GM21619 (cell line): ENCODE measurements at regions not wholly inside any gene's neighbourhood (a gene's known extent, or its start where the extent isn't known, plus 50 kb on each side); places are given as distances from the start of the nearest gene placed in this dataset.

Source experiments
- ATAC-seq: cut with Tn5 transposase; IDR thresholded peaks from one replicate; pipeline ENCODE4 v1.9.1; 2021; ENCODE audit not compliant: unreplicated experiment

DNA sequence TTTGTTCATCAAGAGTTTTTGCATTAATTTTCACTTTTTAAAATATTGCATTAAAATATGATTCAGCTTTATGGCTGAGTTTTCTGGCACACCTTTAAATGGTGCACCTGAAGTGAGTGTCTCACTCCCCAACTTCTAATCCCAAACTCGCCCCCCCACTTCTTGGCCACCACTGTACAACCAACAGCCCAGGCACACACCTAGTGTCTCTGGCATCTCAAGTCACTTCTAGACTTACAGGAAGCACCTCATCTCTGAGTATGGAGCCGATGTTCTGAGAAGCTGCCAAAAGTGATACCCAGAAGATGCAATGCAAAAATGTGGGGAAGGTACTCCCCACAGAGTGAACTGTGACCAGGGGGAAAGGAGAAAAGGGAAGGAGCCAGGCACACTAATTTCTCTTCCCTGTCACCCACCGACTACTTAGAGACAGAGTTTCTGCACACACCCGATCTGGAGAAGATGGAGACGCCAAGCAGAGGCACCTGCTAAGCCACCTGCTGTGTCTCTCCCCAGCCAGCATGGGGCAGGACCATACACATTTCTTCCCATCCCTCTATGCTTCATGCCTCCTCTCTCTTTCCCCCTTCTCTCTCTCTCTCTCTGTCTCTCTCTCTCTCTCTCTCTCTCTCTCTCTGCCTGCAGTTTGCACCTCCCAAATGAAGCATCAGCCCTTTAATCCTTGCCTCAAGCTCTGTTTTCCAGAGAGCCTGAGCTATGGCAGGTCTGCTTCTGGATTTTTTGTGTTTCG lies 155.3 kb upstream of the ZNF507 start:
- no peak for ATAC-seq

DNA sequence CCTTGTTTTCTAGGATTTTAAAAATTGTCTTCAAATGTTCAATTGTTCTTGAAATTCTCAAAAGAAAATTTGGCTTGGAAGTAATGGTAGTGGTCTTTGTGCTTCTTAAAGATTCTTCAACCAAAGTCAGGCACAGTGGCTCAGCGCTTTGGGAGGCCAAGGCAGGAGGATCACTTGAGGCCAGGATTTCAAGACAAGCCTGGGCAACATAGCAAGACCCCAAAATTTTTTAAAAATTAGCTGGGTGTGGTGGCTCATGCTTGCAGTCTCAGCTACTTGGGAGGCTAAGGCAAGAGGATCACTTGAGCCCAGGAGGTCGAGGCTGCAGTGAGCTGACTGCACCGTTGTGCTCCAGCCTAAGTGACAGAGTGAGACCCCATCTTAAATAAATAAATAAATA lies 153.5 kb upstream of the ZNF507 start:
- ATAC-seq, result no peak

DNA sequence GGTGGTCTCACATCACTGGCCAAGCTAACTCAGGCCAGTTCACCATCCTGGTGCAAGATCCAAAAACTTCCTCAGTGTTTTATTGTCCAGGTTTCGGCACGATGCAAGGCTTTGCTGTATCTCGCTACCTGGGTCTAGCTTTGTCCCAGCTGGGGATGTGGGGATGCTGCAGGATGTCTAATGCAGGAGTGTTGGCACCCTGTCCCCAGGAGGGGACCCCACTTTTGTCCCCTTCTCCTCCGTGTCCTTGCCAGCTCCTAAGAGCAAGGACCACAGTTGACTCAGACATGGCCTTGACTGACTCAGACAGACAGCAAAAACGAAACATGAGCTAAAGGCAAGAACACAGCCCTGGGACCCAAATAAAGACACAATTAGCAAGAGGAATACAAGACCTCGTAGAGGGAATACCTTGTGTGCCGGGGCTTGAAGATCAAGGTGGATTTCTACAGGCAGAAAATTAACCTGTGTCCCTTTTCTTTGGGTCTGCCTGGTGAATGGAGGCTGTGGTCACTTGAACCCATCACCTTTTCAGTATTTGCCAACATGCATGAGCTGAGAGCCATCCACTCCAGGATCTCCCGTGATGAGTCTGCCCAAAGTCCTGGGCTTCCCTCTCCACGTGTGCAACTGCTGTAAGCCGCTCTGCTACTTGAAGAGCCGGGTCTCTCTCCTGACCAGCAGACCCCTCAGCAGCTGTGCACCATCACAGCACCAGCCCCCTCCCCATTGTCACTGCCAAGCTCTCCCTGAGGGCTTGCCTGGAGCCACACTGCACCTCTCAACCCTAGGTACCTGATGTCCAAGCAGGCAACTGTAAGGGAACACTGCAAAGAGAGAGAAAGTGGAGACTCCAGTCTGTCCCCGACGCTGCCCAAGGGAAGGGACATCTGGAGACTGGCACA lies 149.5 kb upstream of the ZNF507 start:
- no peak for ATAC-seq

DNA sequence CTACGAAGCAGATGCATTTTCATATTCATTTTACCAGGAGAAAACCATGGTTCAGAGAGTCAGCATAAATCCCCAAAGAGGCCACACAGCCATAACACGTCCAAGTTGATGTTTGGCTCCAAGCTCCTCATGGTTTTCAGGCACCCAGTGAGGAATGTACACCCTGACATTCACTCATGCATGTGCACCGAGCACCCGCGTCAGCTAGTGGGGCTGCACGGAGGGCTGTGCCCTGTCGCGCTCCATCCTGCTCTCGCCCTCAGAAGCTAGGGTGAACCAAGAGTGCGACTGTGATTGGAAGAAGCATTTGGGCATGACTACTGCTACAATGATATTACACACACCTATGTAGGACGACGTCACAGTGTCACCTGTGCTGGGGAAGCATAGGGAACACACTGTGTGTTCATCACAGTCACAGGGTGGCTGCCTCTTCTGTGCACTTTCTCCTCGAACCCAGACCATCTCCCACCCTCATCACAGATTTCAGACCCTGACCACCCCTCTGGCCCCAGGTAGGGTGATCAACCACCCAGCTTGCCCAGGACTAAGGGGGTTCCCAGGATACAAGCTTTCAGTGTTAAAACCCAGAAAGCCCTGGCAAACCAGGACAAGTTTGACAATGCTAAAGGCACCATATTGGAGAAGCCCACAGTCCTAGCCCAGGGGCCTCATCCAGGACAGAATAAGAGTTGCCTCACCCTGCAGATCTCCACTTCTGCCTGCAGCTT lies 148.6 kb upstream of the ZNF507 start:
- ATAC-seq, result no peak

DNA sequence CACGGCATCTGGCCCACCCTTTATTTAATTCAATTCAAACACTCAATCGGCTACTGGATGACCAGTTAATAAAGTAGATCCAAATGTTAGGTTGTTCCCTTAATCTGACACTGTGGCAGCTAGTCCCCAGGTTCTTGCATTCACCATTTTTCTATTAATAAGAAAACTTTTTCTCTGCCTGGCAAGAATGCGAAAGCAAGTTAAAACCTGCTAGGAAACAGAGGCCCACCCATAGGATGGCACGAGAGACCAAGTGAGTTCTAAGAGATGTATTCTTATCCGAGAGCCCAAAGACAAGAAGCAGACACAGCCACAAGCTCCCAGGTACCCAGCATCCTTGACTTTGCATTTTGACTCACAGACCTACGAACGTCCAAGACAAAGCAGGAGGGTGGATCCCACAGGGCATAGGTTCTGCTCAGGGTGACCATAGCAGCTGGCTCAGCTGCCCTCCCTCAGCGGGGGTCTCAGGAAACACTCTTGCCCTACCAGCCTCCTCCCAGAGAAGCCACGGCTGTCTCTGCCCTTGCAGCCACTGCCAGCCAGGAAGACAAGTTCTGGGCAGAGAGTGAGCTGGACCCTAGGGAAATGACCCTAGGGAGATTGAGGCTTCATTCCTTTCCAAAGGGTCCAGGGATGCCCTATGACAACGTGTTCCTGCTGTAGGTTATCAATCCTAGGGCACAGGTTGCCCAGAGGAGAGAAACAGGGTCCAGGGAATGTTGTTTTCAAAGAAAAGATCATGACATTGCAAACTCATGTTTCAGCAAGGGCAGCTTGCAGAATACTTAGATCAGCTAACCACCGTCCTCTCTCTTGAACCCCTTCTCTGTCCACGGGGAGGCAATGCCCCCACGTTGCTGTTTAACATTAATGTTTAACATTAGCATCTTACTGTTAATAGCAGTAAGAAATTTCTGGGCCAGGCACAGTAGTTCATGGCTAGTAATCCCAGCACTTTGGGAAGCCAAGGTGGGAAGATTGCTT lies 147.2 kb upstream of the ZNF507 start:
- ATAC-seq, result no peak

DNA sequence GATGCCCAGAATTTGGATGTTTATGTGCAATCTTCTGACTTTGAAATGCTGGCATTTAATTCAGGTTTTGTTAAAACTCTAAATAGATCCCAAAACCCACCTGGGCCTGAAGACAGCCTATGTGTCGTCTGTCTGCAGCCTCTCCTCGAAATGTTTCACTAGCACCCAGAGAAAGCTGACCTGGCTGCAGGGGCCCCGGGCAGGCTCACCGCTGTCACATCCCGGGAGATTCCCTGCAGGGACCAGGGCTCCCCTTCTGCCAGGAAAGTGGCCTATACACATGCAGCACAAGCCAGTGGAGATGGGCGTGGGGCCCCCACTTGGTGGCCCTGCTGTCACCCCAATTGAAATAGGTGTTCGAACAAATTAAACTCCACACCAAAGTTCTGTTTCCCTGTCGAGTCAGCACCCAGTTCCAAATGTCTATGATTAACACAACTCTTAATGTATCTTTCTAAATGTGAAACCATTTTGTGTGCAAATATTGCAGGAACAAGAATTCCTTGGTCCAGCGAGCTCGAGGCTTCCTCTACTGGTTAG lies 145.8 kb upstream of the ZNF507 start:
- no peak for ATAC-seq

DNA sequence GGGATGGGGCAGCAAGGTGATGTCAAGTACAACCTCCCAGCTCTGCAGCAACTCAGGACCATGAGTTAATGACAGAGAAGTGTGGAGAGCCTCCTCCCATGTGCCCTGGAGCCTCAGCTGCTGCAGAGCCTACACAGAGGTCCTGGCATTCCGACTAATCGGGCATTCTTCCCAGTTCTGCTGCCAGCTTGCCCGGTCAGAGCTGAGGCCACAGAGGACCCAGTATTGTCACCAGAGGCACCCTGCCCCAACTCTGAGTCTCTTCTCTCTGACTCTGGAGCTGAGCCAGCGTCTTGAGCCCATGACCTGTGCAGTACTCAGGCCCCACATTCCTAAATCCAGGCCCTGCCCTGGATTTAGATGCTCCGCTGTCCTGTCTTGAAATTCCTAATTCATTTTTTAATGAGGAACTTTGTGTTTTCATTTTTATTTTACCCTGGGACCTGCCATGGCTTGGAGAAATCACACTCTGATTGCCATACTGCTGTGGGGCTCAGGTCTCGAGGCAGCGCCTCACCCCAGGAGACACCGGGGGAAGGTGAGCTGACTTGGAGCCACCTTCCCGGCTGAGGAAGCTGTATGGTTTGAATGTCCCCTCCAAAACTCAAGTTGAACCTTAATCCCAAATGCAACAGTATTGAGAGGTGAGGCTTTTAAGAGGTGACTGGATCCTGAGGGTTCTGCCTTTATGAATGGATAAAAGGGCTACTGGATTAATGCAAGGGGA lies 144.9 kb upstream of the ZNF507 start:
- ATAC-seq, result no peak

DNA sequence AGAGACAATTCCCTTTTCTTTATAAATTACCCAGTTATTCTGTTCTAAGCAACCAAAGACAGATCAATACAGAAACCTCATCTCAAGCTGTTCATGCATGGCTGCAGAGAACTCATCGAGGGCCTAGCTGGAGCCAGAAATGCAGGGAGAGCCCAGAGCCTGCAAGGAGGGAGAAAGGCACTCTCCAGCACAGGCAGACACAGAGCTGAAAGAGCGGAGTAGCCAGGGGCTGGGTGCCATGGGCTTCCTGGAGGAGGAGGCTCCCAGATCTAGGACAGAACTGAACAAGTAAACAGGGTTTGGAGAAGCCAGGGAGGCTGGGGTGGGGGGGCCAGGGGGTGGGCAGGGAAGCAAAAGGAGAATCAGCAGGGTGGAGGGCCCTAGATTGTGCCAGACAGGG lies 144.2 kb upstream of the ZNF507 start:
- no peak for ATAC-seq

DNA sequence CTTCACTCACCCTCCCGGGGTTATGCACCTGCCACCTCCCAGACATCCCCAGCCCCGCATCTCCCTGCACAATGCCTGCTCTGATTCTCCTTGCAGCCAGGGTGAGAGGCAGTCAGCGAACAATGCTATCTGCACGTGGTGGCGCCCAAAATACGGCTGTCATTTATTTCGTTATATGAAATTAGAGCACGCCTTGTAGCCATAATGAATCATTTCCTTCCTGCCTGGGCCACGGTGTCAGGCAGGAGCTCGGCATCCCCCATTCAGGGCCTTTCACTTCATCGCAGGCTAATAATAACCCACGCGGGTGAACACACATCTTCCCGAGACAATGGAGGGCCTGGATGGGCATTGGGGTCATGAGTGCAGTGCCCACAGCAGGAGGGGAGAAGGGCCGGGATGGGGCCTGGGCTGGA lies 143.8 kb upstream of the ZNF507 start:
- no peak for ATAC-seq

DNA sequence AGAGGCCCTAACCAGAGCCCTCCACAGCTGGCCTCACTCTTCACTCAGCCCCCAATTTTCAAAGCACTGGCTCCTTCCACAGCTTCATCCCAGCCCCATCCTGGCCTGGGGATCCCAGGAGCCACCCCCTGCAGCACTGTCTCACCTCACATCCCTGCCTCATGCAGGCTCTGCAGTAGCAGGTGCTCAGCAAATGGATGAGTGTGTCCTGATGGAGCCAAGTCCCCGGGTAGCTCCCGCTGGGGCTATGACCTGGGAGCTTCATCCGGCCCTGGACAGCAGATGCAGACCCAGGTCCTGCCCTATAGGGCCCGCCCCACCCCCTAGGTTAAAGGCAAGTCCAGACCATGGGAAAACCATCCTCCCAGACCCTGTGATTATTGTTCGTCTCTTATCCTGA lies 143.2 kb upstream of the ZNF507 start:
- ATAC-seq, result no peak

DNA sequence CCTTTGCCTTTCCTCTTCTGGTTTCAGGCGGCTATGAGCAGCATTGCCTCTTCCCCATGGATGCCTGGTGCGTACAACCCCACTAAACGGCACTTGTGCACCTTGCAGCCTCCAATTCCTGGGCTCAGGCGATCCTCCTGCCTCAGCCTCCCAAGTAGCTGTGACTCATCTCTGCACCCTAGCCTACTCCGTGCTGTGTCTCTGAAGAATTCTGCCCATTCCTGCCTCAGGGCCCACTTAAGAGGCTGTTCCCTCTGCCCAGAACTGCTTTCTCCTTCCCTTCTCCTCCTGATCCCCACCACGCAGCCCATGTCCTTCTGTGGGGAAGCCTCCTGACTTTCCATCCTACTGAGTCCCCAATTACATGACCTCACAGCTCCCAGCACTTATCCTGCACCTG lies 142.2 kb upstream of the ZNF507 start:
- no peak for ATAC-seq

DNA sequence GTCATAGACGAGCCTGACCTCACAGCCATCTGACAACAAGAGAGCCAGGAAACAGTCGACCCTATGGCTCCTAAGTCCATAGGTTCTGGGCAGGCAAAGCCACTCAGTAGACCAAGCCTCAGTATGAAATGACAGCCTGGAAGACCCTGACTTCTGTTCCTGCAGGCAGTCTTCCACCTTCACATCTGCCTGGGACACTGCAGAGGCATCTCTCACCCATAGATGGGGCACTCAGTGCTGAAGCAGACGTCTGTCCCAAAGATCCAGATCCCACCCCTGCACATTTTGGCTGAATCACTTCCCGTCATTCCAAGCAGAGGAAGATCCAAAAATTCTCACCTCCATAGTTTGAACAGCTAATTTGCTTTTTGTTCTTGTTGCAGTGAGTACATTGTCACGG lies 139.3 kb upstream of the ZNF507 start:
- ATAC-seq, result no peak

DNA sequence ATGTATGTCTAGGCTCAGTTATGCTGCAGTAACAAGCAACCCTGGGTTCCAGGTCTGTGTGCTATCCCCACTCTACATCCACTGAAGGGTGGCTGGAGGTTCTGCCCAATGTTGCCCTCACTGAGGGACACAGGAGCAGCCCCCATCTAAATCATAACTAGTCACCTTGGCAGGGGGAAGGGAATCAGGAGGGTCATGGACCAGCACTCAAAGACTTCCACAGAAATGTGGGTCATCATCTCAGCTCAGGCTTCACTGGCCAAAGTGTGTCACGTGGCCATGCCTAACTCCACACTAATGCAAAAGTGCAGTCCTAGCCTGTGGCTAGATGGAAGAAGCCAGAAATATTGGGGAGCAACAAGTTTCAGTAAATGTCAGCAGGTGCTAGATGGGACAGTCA lies 137.3 kb upstream of the ZNF507 start:
- no peak for ATAC-seq

DNA sequence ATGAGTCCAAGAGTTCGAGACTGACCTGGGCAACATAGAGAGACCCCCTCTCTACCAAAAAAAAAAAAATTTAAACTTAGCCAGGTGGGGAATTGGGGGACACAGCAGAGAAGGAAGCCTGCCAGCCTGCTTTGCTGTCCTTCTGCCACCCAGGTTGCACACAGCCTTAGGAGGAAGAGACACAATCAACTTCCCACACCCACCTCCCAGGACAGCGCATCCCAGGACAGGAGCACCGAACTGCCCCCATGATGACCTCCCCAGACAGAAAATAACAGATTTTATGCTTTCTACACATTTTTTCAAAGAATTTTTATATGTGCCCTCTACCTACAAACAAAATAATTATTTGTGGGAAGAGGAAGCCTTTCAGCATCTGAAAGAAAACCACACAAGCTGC lies 126.0 kb upstream of the ZNF507 start:
- no peak for ATAC-seq

DNA sequence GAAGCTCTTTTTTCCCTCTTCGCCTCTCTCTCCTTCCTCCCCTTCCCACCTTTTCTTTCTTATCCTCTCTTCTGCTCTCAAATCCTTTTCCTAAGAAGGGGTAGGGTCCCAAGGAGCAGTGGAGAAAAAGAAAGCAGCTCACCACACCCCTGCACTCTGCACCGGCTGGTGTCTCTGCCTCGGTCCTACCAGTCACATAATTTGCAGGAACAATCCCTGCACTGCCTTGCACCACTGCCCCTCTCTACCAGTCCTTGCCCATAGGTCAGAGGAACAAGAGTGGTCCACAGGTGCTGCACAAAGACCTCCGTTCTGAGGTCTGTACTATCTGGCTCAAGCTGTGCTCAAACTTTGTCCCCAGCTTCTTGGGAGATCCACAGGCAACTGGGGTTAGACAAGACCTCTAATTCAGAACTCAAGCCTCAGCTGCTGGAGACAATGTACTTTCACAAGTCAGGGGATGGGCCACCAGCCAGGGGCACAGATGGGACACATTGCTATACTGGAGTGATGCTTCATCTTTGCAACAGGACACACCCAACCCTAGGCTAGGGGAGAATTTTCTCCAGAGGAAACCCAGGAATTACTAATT lies 125.4 kb upstream of the ZNF507 start:
- ATAC-seq, result no peak

DNA sequence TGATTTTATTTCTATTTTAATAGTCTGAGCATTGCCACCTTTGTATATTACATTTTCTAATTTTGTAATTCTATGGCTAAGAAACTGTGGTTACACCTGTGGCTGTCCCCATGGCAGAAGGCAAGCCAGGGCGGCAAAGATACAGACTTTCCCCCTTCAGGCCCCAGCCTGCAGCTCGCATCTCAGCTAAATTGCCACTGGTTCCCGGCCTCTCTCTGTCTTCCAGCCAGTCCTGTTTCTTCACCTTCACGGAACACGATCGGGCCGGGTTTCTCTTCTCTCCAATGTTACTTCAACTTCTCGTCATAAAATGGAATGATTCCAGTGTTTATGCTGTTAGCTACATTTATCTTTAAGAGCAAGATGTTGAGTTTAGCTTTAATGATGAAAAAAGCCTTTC lies 124.5 kb upstream of the ZNF507 start:
- ATAC-seq, result no peak

DNA sequence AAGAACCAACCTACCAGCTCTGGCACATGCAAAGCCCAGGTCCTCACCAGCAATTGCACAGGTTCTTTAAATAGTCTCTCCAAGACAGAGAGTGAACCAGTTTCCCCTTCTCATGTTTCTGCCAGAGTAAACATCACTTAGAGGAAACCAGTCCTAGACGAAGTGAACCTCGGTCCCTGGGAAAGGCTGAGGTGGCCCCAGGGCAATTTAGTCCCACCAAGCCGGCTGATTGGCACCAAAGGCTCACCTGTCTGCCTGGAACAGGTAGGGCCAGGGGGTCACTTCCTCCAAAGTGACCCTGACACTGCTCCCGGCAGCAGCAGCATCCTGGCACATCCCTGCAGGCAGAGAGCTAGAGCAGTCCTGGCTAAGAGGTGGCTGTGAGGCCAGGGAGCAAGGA lies 122.9 kb upstream of the ZNF507 start:
- ATAC-seq, result no peak

DNA sequence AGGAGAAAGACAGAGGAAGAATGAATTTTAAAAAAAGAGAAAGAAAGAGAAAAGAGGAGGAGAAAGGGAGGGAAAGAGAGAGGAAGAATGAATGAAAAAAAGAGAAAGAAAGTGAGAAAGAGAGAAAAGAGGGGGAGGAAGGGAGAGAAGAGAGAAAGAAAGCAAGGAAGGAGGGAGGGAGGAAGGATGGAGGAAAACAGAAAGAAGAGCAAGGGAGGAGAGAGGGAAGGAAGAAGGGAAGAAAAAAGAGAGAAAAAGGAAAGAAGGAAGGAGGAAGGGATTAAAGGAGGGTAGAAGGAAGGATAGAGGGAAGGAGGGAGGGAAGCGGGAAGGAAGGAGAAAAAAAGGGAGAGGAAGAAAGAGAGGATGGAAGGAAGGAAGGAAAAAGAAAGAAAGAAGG lies 122.3 kb upstream of the ZNF507 start:
- ATAC-seq, result no peak
